ENCODE measurements at regions not wholly inside any gene's neighbourhood (a gene's known extent, or its start where the extent isn't known, plus 50 kb on each side); places are given as distances from the start of the nearest gene placed in this dataset.
"Not testable (repeated sequence)": the region's sequence is repeated elsewhere in the genome, so short reads cannot be mapped to it uniquely, and the experiment has no call there.

- no peak for DNase-seq (ENCODE audit: low spot score, unreplicated experiment)
- no peak for TF ChIP-seq CTCF (IDR thresholded peaks at IDR 0.05; ENCODE audit: unreplicated experiment)
- peaks cover 7% of the 10 kb centered on the region for H3K4me1 Mint-ChIP-seq (ENCODE audit: low read depth)
- H3K4me3 Mint-ChIP-seq (ENCODE audit: low read depth): no peak overlapping the region
- H3K27me3 Mint-ChIP-seq: no peaks in the 10 kb centered on the region
- no peak overlapping the region for H3K27ac Mint-ChIP-seq
- peaks cover 2% of the 10 kb centered on the region for H3K36me3 Mint-ChIP-seq (ENCODE audit: insufficient read depth)
- peaks cover 13% of the 10 kb centered on the region for H3K9me3 Mint-ChIP-seq (ENCODE audit: low read depth)
These were observed 231.6 kb downstream of the TFAP2B start for GRCh38 chr6:51049983-51050877.

GRCh38 chr6:51052716-51053115 lies 234.0 kb downstream of the TFAP2B start:
- peaks cover 13% of the 10 kb centered on the region for H3K9me3 Mint-ChIP-seq (ENCODE audit: low read depth)
- H3K27ac Mint-ChIP-seq; H3K27me3 Mint-ChIP-seq; H3K4me1 Mint-ChIP-seq (ENCODE audit: low read depth); H3K4me3 Mint-ChIP-seq (ENCODE audit: low read depth); DNase-seq (ENCODE audit: low spot score, unreplicated experiment); H3K36me3 Mint-ChIP-seq (ENCODE audit: insufficient read depth): not testable (repeated sequence)

- not testable (repeated sequence) for H3K27me3 Mint-ChIP-seq; H3K36me3 Mint-ChIP-seq (ENCODE audit: insufficient read depth)
These were observed 236.6 kb downstream of the TFAP2B start for GRCh38 chr6:51055316-51055715.

GRCh38 chr6:51057296-51057695 lies 238.6 kb downstream of the TFAP2B start:
- no peak for DNase-seq (ENCODE audit: low spot score, unreplicated experiment)
- Mint-ChIP-seq H3K27ac (no peak overlapping the region), H3K27me3 (no peaks in the 10 kb centered on the region), H3K4me1 (ENCODE audit: low read depth) (no peaks in the 10 kb centered on the region), H3K36me3 (ENCODE audit: insufficient read depth) (peaks cover 2% of the 10 kb centered on the region), H3K9me3 (ENCODE audit: low read depth) (peaks cover 22% of the 10 kb centered on the region), H3K4me3 (ENCODE audit: low read depth) (no peak overlapping the region)
- TF ChIP-seq CTCF (IDR thresholded peaks at IDR 0.05; ENCODE audit: unreplicated experiment): no peak

More at GRCh38 chr6:51055316-51055715, 236.6 kb downstream of the TFAP2B start:
- not testable (repeated sequence) for DNase-seq (ENCODE audit: low spot score, unreplicated experiment); H3K4me1 Mint-ChIP-seq (ENCODE audit: low read depth); H3K27ac Mint-ChIP-seq; H3K4me3 Mint-ChIP-seq (ENCODE audit: low read depth)
- peaks cover 22% of the 10 kb centered on the region for H3K9me3 Mint-ChIP-seq (ENCODE audit: low read depth)

GRCh38 chr6:51060262-51060762 lies 241.6 kb downstream of the TFAP2B start:
- no peak for DNase-seq (ENCODE audit: low spot score, unreplicated experiment)
- peaks cover 8% of the 10 kb centered on the region for H3K9me3 Mint-ChIP-seq (ENCODE audit: low read depth)
- TF ChIP-seq CTCF (IDR thresholded peaks at IDR 0.05; ENCODE audit: unreplicated experiment): no peak
- no peaks in the 10 kb centered on the region for H3K4me1 Mint-ChIP-seq (ENCODE audit: low read depth)
- no peaks in the 10 kb centered on the region for H3K36me3 Mint-ChIP-seq (ENCODE audit: insufficient read depth)
- no peak overlapping the region for H3K27ac Mint-ChIP-seq
- no peaks in the 10 kb centered on the region for H3K27me3 Mint-ChIP-seq
- no peak overlapping the region for H3K4me3 Mint-ChIP-seq (ENCODE audit: low read depth)

GRCh38 chr6:51062166-51062722 lies 243.6 kb downstream of the TFAP2B start:
- Mint-ChIP-seq H3K4me3 (ENCODE audit: low read depth) (no peak overlapping the region), H3K36me3 (ENCODE audit: insufficient read depth) (no peaks in the 10 kb centered on the region), H3K9me3 (ENCODE audit: low read depth) (peaks cover 8% of the 10 kb centered on the region), H3K27ac (no peak overlapping the region), H3K27me3 (no peaks in the 10 kb centered on the region), H3K4me1 (ENCODE audit: low read depth) (no peaks in the 10 kb centered on the region)
- TF ChIP-seq CTCF (IDR thresholded peaks at IDR 0.05; ENCODE audit: unreplicated experiment): no peak
- no peak for DNase-seq (ENCODE audit: low spot score, unreplicated experiment)
